Posterior vena cava (tissue), 2 donors: ENCODE measurements at regions not wholly inside any gene's neighbourhood (a gene's known extent, or its start where the extent isn't known, plus 50 kb on each side); places are given as distances from the start of the nearest gene placed in this dataset.

Experiments
- DNase-seq: peaks from one replicate; pipeline ENCODE4 v3.0.0-alpha.2; 2020; ENCODE audit warnings: low spot score
- intact Hi-C, 2 donors: fragments of 100-400 bp; cut with DNase I; formaldehyde crosslinking; loops; one replicate each; pipeline versions ENCODE4 v1.14.1 to v1.14.2; 2022 to 2023
- microRNA-seq, 2 donors: library from miRNA; unstranded; fragments of <30 nt; microRNA quantifications; one replicate each; pipeline ENCODE4 v1.2.0, GENCODE V29; 2020 to 2021; ENCODE audit warnings: borderline microRNAs expressed in 2 of 2
- donor health status: DM: yes; HTN: yes; CAD: no.
- donor health status: DM: yes; HTN: yes; CAD: no.

- DNase-seq: no peak
- intact Hi-C loops: no loop called here
Measured at GRCh38 chr1:168369655-168370054, 89.0 kb downstream of the TBX19 start.

GRCh38 chr1:168368131-168368530, 87.5 kb downstream of the TBX19 start:
- no peak for DNase-seq
- intact Hi-C loops: no loop called here

- intact Hi-C loops: no loop called here
- DNase-seq: no peak
Measured at GRCh38 chr1:168365719-168366479, 85.2 kb downstream of the TBX19 start.

Small RNA genes lying in the stretch of these regions (microRNA-seq; reads per million reads assigned to microRNA genes)
- gene MIR557: 0 reads per million in 2 donors
